ENCODE measurements at regions not wholly inside any gene's neighbourhood (a gene's known extent, or its start where the extent isn't known, plus 50 kb on each side); places are given as distances from the start of the nearest gene placed in this dataset.
"Not testable (repeated sequence)": the region's sequence is repeated elsewhere in the genome, so short reads cannot be mapped to it uniquely, and the experiment has no call there.

- Mint-ChIP-seq H3K27me3 (ENCODE audit: low read depth) (no peaks in the 10 kb centered on the region), H3K9me3 (peaks cover 1% of the 10 kb centered on the region), H3K36me3 (ENCODE audit: low read depth) (no peaks in the 10 kb centered on the region), H3K4me1 (ENCODE audit: low read depth) (no peaks in the 10 kb centered on the region), H3K4me3 (no peak overlapping the region), H3K27ac (no peak overlapping the region)
- CTCF ChIA-PET: no interaction called here
- DNase-seq: no peak
- intact Hi-C loops (cut with micrococcal nuclease): no loop called here
Observed at GRCh38 chr18:30886998-30887397, 155.5 kb downstream of the DSC3 start.

GRCh38 chr18:30870466-30870865 lies 172.1 kb downstream of the DSC3 start:
- H3K36me3 Mint-ChIP-seq (ENCODE audit: low read depth): no peaks in the 10 kb centered on the region
- intact Hi-C loops (cut with micrococcal nuclease): no loop called here
- no peak for DNase-seq

GRCh38 chr18:30862900-30863299 lies 179.6 kb downstream of the DSC3 start:
- H3K36me3 Mint-ChIP-seq (ENCODE audit: low read depth): no peaks in the 10 kb centered on the region
- intact Hi-C loops (cut with micrococcal nuclease): no loop called here
- CTCF ChIA-PET: no interaction called here
- H3K27me3 Mint-ChIP-seq (ENCODE audit: low read depth): no peaks in the 10 kb centered on the region
- no peak overlapping the region for H3K27ac Mint-ChIP-seq
- no peaks in the 10 kb centered on the region for H3K4me1 Mint-ChIP-seq (ENCODE audit: low read depth)
- DNase-seq: no peak
- H3K4me3 Mint-ChIP-seq: no peak overlapping the region
- H3K9me3 Mint-ChIP-seq: peaks cover 4% of the 10 kb centered on the region

More at GRCh38 chr18:30870466-30870865, 172.1 kb downstream of the DSC3 start:
- Mint-ChIP-seq H3K27me3 (ENCODE audit: low read depth) (no peaks in the 10 kb centered on the region), H3K4me3 (no peak overlapping the region), H3K9me3 (peaks cover 7% of the 10 kb centered on the region), H3K4me1 (ENCODE audit: low read depth) (no peaks in the 10 kb centered on the region), H3K27ac (no peak overlapping the region)
- CTCF ChIA-PET: interaction anchor here (0.6 kb wide), 1 partner anchor 824 kb away, joined by 4 read pairs; no protein-coding TSS in a partner anchor

- no peaks in the 10 kb centered on the region for H3K27me3 Mint-ChIP-seq (ENCODE audit: low read depth)
Observed at GRCh38 chr18:30860741-30861140, 181.8 kb downstream of the DSC3 start.

GRCh38 chr18:30859036-30859435 lies 183.5 kb downstream of the DSC3 start:
- no peaks in the 10 kb centered on the region for H3K4me1 Mint-ChIP-seq (ENCODE audit: low read depth)
- H3K4me3 Mint-ChIP-seq: no peak overlapping the region
- H3K27me3 Mint-ChIP-seq (ENCODE audit: low read depth): no peaks in the 10 kb centered on the region
- H3K9me3 Mint-ChIP-seq: no peaks in the 10 kb centered on the region
- intact Hi-C loops (cut with micrococcal nuclease): no loop called here
- H3K27ac Mint-ChIP-seq: no peak overlapping the region
- no peaks in the 10 kb centered on the region for H3K36me3 Mint-ChIP-seq (ENCODE audit: low read depth)
- CTCF ChIA-PET: no interaction called here
- DNase-seq: no peak

More at GRCh38 chr18:30860741-30861140, 181.8 kb downstream of the DSC3 start:
- CTCF ChIA-PET: no interaction called here
- Mint-ChIP-seq H3K27ac (no peak overlapping the region), H3K4me1 (ENCODE audit: low read depth) (no peaks in the 10 kb centered on the region), H3K4me3 (no peak overlapping the region), H3K36me3 (ENCODE audit: low read depth) (no peaks in the 10 kb centered on the region), H3K9me3 (no peaks in the 10 kb centered on the region)
- no peak for DNase-seq
- intact Hi-C loops (cut with micrococcal nuclease): no loop called here

- DNase-seq: no peak
- CTCF ChIA-PET: no interaction called here
- Mint-ChIP-seq H3K4me3 (no peak overlapping the region), H3K36me3 (ENCODE audit: low read depth) (no peaks in the 10 kb centered on the region), H3K27me3 (ENCODE audit: low read depth) (no peaks in the 10 kb centered on the region), H3K27ac (no peak overlapping the region), H3K4me1 (ENCODE audit: low read depth) (no peaks in the 10 kb centered on the region), H3K9me3 (no peaks in the 10 kb centered on the region)
- intact Hi-C loops (cut with micrococcal nuclease): no loop called here
Observed at GRCh38 chr18:30858560-30858959, 184.0 kb downstream of the DSC3 start.

- Mint-ChIP-seq H3K9me3 (no peaks in the 10 kb centered on the region), H3K4me1 (ENCODE audit: low read depth) (no peaks in the 10 kb centered on the region), H3K27me3 (ENCODE audit: low read depth) (no peaks in the 10 kb centered on the region), H3K4me3 (no peak overlapping the region), H3K36me3 (ENCODE audit: low read depth) (no peaks in the 10 kb centered on the region), H3K27ac (no peak overlapping the region)
- intact Hi-C loops (cut with micrococcal nuclease): no loop called here
- no peak for DNase-seq
- CTCF ChIA-PET: no interaction called here
Observed at GRCh38 chr18:30855762-30856161, 186.8 kb downstream of the DSC3 start.

GRCh38 chr18:30852980-30853379 lies 189.6 kb downstream of the DSC3 start:
- Mint-ChIP-seq H3K27me3 (ENCODE audit: low read depth) (no peaks in the 10 kb centered on the region), H3K27ac (no peak overlapping the region), H3K4me3 (no peak overlapping the region), H3K4me1 (ENCODE audit: low read depth) (no peaks in the 10 kb centered on the region), H3K36me3 (ENCODE audit: low read depth) (no peaks in the 10 kb centered on the region), H3K9me3 (peaks cover 3% of the 10 kb centered on the region)
- CTCF ChIA-PET: no interaction called here
- intact Hi-C loops (cut with micrococcal nuclease): no loop called here
- DNase-seq: no peak

- H3K9me3 Mint-ChIP-seq: peaks cover 4% of the 10 kb centered on the region
- no peaks in the 10 kb centered on the region for H3K27me3 Mint-ChIP-seq (ENCODE audit: low read depth)
- no peaks in the 10 kb centered on the region for H3K4me1 Mint-ChIP-seq (ENCODE audit: low read depth)
- no peak overlapping the region for H3K4me3 Mint-ChIP-seq
- no peak for DNase-seq
- intact Hi-C loops (cut with micrococcal nuclease): no loop called here
- CTCF ChIA-PET: no interaction called here
- H3K36me3 Mint-ChIP-seq (ENCODE audit: low read depth): no peaks in the 10 kb centered on the region
- no peak overlapping the region for H3K27ac Mint-ChIP-seq
Observed at GRCh38 chr18:30852541-30852940, 190.0 kb downstream of the DSC3 start.

- H3K27me3 Mint-ChIP-seq (ENCODE audit: low read depth); H3K4me1 Mint-ChIP-seq (ENCODE audit: low read depth); DNase-seq; H3K36me3 Mint-ChIP-seq (ENCODE audit: low read depth); intact Hi-C loops (cut with micrococcal nuclease); H3K9me3 Mint-ChIP-seq; CTCF ChIA-PET; H3K4me3 Mint-ChIP-seq; H3K27ac Mint-ChIP-seq: not testable (repeated sequence)
Observed at GRCh38 chr18:30839056-30839561, 203.4 kb downstream of the DSC3 start.

GRCh38 chr18:30828700-30829099 lies 213.8 kb downstream of the DSC3 start:
- no peak overlapping the region for H3K27ac Mint-ChIP-seq
- CTCF ChIA-PET: no interaction called here
- no peaks in the 10 kb centered on the region for H3K27me3 Mint-ChIP-seq (ENCODE audit: low read depth)
- no peaks in the 10 kb centered on the region for H3K36me3 Mint-ChIP-seq (ENCODE audit: low read depth)
- H3K9me3 Mint-ChIP-seq: peaks cover 8% of the 10 kb centered on the region
- no peaks in the 10 kb centered on the region for H3K4me1 Mint-ChIP-seq (ENCODE audit: low read depth)
- H3K4me3 Mint-ChIP-seq: no peak overlapping the region
- intact Hi-C loops (cut with micrococcal nuclease): loop anchor here (10.0 kb wide), 1 partner anchor 64 kb away; no protein-coding TSS in a partner anchor
- no peak for DNase-seq

- Mint-ChIP-seq H3K9me3 (peaks cover 8% of the 10 kb centered on the region), H3K36me3 (ENCODE audit: low read depth) (no peaks in the 10 kb centered on the region), H3K4me1 (ENCODE audit: low read depth) (no peaks in the 10 kb centered on the region), H3K4me3 (no peak overlapping the region), H3K27me3 (ENCODE audit: low read depth) (no peaks in the 10 kb centered on the region), H3K27ac (no peak overlapping the region)
- no peak for DNase-seq
- CTCF ChIA-PET: no interaction called here
- intact Hi-C loops (cut with micrococcal nuclease): loop anchor here (10.0 kb wide), 1 partner anchor 55 kb away; no protein-coding TSS in a partner anchor
Observed at GRCh38 chr18:30819619-30820018, 222.9 kb downstream of the DSC3 start.

- Mint-ChIP-seq H3K9me3 (peaks cover 8% of the 10 kb centered on the region), H3K4me3 (no peak overlapping the region), H3K27me3 (ENCODE audit: low read depth) (no peaks in the 10 kb centered on the region), H3K36me3 (ENCODE audit: low read depth) (no peaks in the 10 kb centered on the region), H3K4me1 (ENCODE audit: low read depth) (no peaks in the 10 kb centered on the region), H3K27ac (no peak overlapping the region)
- no peak for DNase-seq
- intact Hi-C loops (cut with micrococcal nuclease): no loop called here
- CTCF ChIA-PET: no interaction called here
Observed at GRCh38 chr18:30814446-30814845, 228.1 kb downstream of the DSC3 start.

- intact Hi-C loops (cut with micrococcal nuclease): no loop called here
Observed at GRCh38 chr18:30811580-30811979, 231.0 kb downstream of the DSC3 start.

More at GRCh38 chr18:30811580-30811979, 231.0 kb downstream of the DSC3 start:
- H3K27ac Mint-ChIP-seq: no peak overlapping the region
- CTCF ChIA-PET: no interaction called here
- peaks cover 2% of the 10 kb centered on the region for H3K9me3 Mint-ChIP-seq
- no peak for DNase-seq
- no peaks in the 10 kb centered on the region for H3K27me3 Mint-ChIP-seq (ENCODE audit: low read depth)
- H3K4me3 Mint-ChIP-seq: no peak overlapping the region
- no peaks in the 10 kb centered on the region for H3K36me3 Mint-ChIP-seq (ENCODE audit: low read depth)
- no peaks in the 10 kb centered on the region for H3K4me1 Mint-ChIP-seq (ENCODE audit: low read depth)

Measured in activated naive CD4-positive, alpha-beta T cell treated with anti-CD3 and anti-CD28 coated beads for 36 hours (primary cell).